A172 (cell line): ENCODE measurements at regions not wholly inside any gene's neighbourhood (a gene's known extent, or its start where the extent isn't known, plus 50 kb on each side); places are given as distances from the start of the nearest gene placed in this dataset.

ENCODE experiments used
- DNase-seq: peaks from one replicate; pipeline ENCODE4 v3.0.0-alpha.2; 2015; ENCODE audit warnings: low spot score

GRCh38 chrX:151476604-151477303 is 79.7 kb downstream of the VMA21 start:
- no peak for DNase-seq

GRCh38 chrX:151478058-151478457 is 81.1 kb downstream of the VMA21 start:
- DNase-seq, result no peak

- peak; percentile 5 for DNase-seq
Observed at GRCh38 chrX:151488677-151489076, 74.8 kb upstream of the PASD1 start.

DNA sequence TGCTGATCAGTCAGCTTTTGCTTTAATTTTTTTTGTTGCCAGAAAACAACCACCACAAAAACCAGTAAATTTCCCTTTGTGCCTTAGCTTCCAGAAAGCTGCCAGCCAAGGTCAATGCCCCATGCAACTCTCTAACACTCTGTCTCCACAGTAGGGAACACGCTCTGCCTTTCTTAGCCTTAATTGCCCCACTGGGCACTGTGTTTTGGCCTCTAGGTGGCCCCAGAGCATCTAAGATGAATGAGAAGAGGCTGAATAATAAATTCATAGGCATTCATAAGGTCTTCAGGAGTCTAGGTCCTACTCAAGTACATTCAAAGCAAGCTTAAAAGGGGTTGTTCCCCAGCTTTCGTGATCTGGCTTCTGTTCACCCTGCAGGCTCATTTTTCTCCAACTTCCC is 57.7 kb upstream of the PASD1 start:
- DNase-seq, result peak; percentile 5

DNA sequence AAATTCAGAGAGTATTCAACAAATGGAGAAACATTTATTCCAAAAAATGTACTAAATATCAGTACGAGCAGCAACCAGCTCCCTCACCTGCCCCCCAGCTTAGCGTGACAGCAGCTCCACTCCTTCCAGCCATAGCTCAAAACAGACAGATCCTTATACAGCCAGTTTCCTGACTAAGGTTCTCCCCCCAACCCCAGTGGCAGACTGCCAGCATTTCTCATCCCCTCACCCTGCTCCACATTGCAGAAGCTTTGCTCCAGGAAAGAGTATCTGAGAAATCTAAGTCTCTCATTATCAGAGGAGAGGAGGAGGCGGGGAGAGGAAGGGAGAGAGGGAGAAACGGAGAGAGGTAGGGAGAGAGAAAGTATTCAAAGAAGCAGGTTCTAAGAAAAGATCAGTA is 53.3 kb upstream of the PASD1 start:
- DNase-seq, result no peak

DNA sequence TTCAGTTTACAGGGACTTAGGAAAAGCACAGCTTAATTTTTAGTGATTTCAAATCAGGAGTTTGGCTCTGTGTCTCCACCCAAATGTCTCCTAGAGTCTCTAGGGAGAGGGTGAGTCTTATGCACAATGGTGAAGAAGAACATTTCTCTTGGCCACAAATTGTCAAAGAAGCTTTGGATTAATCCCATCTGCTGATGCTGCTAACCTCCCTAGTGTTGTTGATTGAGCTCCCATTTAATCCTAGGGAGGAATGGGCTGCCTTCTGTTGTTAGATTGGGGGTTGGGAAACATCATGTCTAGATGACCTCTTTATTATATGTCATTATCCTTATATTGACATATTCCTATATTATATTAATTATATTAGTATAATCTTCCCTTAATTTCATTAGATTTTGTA is 50.0 kb upstream of the PASD1 start:
- DNase-seq, result no peak
